ENCODE measurements at regions not wholly inside any gene's neighbourhood (a gene's known extent, or its start where the extent isn't known, plus 50 kb on each side); places are given as distances from the start of the nearest gene placed in this dataset.
"Not testable (repeated sequence)": the region's sequence is repeated elsewhere in the genome, so short reads cannot be mapped to it uniquely, and the experiment has no call there.

- DNase-seq = no peak
Measured at GRCh38 chr5:135776457-135776856, 58.0 kb upstream of the SLC25A48 start.

GRCh38 chr5:135761746-135762145 lies 72.7 kb upstream of the SLC25A48 start:
- DNase-seq = no peak

- no peak for DNase-seq
Measured at GRCh38 chr5:135759149-135759784, 75.2 kb upstream of the SLC25A48 start.

- DNase-seq = no peak
Measured at GRCh38 chr5:135753990-135754389, 80.5 kb upstream of the SLC25A48 start.

GRCh38 chr5:135750506-135750905 lies 84.0 kb upstream of the SLC25A48 start:
- DNase-seq = no peak

GRCh38 chr5:135747824-135748223 lies 86.6 kb upstream of the SLC25A48 start:
- no peak for DNase-seq

- no peak for DNase-seq
Measured at GRCh38 chr5:135745897-135746500, 88.5 kb upstream of the SLC25A48 start.

GRCh38 chr5:135743705-135744411 lies 90.6 kb upstream of the SLC25A48 start:
- peak; percentile 5 for DNase-seq

- no peak for DNase-seq
Measured at GRCh38 chr5:135743181-135743580, 91.3 kb upstream of the SLC25A48 start.

GRCh38 chr5:135742240-135742639 lies 92.2 kb upstream of the SLC25A48 start:
- DNase-seq = not testable (repeated sequence)

- peak; percentile 8 for DNase-seq
Measured at GRCh38 chr5:135741040-135741439, 93.4 kb upstream of the SLC25A48 start.

GRCh38 chr5:135740475-135740874 lies 94.0 kb upstream of the SLC25A48 start:
- DNase-seq = no peak

- DNase-seq = no peak
Measured at GRCh38 chr5:135739383-135739981, 95.0 kb upstream of the SLC25A48 start.

- no peak for DNase-seq
Measured at GRCh38 chr5:135738564-135738875, 95.9 kb upstream of the SLC25A48 start.

GRCh38 chr5:135737701-135738563 lies 96.5 kb upstream of the SLC25A48 start:
- no peak for DNase-seq

- not testable (repeated sequence) for DNase-seq
Measured at GRCh38 chr5:135736952-135737351, 97.5 kb upstream of the SLC25A48 start.

- DNase-seq = no peak
Measured at GRCh38 chr5:135735831-135736230, 98.6 kb upstream of the SLC25A48 start.

GRCh38 chr5:135734956-135735355 lies 99.5 kb upstream of the SLC25A48 start:
- not testable (repeated sequence) for DNase-seq

GRCh38 chr5:135731034-135731433 lies 103.4 kb upstream of the SLC25A48 start:
- DNase-seq = not testable (repeated sequence)

GRCh38 chr5:135730161-135730560 lies 104.3 kb upstream of the SLC25A48 start:
- DNase-seq = not testable (repeated sequence)

- DNase-seq = peak; percentile 55
Measured at GRCh38 chr5:135729321-135729786, 105.1 kb upstream of the SLC25A48 start.

- DNase-seq = no peak
Measured at GRCh38 chr5:135724617-135725016, 109.8 kb upstream of the SLC25A48 start.

- DNase-seq = no peak
Measured at GRCh38 chr5:135723491-135723890, 111.0 kb upstream of the SLC25A48 start.
